ENCODE measurements at regions not wholly inside any gene's neighbourhood (a gene's known extent, or its start where the extent isn't known, plus 50 kb on each side); places are given as distances from the start of the nearest gene placed in this dataset.

DNA sequence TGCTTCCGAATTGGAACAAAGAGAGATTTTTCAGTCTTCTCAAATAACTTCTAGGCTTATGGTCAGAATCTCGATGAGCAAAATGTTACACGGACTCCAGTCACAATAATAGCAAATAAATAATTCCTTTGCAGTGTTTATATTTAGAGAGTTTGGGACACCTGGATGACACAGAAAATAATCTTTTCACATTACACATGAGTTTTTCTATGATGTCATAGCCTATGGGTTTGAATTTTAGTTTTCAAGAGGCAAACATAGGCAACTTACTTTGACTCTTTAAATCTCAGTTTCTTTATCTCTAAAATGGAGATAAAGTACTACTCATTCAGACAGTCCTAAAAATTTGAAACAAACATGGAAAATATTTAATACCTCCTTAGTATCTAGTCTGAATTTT, 372.0 kb downstream of the HAPSTR1 start:
- WGBS, 2 donors: 73 to 81% methylated on average over 3 of the region's 3 CpGs
- intact Hi-C loops (cut with DNase I): no loop called here
- H3K4me3 ChIP-seq (replicated peaks in 1 of 3): no peak overlapping the region
- no peaks in the 10 kb centered on the region for H3K27me3 ChIP-seq
- TF ChIP-seq POLR2A (IDR thresholded peaks at IDR 0.05): no peak
- TF ChIP-seq CTCF (IDR thresholded peaks at IDR 0.05): no peak
- no peaks in the 10 kb centered on the region for H3K9me3 ChIP-seq
- DNase-seq: no peak
- H3K4me1 ChIP-seq: peaks cover 0 to 7% of the 10 kb centered on the region in 2 donors
- H3K27ac ChIP-seq: no peak overlapping the region
- no peaks in the 10 kb centered on the region for H3K36me3 ChIP-seq

DNA sequence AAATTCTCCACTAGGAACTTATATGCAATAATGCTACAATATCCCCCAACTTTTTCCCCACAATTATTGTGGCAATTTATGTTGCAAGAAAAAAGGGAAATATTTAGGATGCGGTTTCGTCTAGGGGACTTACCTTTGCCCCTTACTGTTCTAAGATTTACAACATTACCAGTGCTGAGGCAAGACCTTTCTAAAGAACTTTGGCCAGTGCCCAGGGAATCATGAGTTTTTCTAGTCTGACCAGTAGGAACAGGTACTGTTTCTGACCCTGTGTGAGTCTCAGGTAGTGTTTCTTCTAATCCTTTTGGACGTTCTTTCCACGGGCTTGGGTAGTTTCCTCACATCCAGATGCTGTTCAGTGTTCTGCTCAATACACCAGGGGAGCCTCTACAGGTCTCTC, 373.7 kb downstream of the HAPSTR1 start:
- no peak overlapping the region for H3K4me3 ChIP-seq (replicated peaks in 1 of 3)

GRCh38 chr16:9469512-9469911, 378.1 kb downstream of the HAPSTR1 start:
- H3K9me3 ChIP-seq: no peaks in the 10 kb centered on the region
- H3K36me3 ChIP-seq: no peaks in the 10 kb centered on the region
- H3K4me3 ChIP-seq (replicated peaks in 1 of 3): no peak overlapping the region
- no peak for DNase-seq
- TF ChIP-seq CTCF (IDR thresholded peaks at IDR 0.05) (no peak), POLR2A (IDR thresholded peaks at IDR 0.05) (no peak)
- intact Hi-C loops (cut with DNase I): no loop called here
- H3K27ac ChIP-seq: no peak overlapping the region
- no peaks in the 10 kb centered on the region for H3K27me3 ChIP-seq
- no peaks in the 10 kb centered on the region for H3K4me1 ChIP-seq

More for the DNA sequence above, 373.7 kb downstream of the HAPSTR1 start:
- intact Hi-C loops (cut with DNase I): no loop called here
- Histone ChIP-seq H3K27me3 (no peaks in the 10 kb centered on the region), H3K27ac (no peak overlapping the region), H3K9me3 (no peaks in the 10 kb centered on the region), H3K4me1 (no peaks in the 10 kb centered on the region), H3K36me3 (no peaks in the 10 kb centered on the region)
- DNase-seq: peak; percentile 8 to 33
- TF ChIP-seq POLR2A (IDR thresholded peaks at IDR 0.05) (no peak), CTCF (IDR thresholded peaks at IDR 0.05) (no peak)
- WGBS, 2 donors: 57 to 62% methylated on average over 4 of the region's 4 CpGs

- Histone ChIP-seq H3K4me3 (replicated peaks in 1 of 3) (no peak overlapping the region), H3K27ac (no peak overlapping the region), H3K9me3 (no peaks in the 10 kb centered on the region), H3K4me1 (no peaks in the 10 kb centered on the region), H3K36me3 (no peaks in the 10 kb centered on the region), H3K27me3 (no peaks in the 10 kb centered on the region)
- intact Hi-C loops (cut with DNase I): no loop called here
- TF ChIP-seq POLR2A (IDR thresholded peaks at IDR 0.05) (no peak), CTCF (IDR thresholded peaks at IDR 0.05) (no peak)
- WGBS, 2 donors: 81 to 93% methylated on average over 3 of the region's 3 CpGs
- DNase-seq: no peak
Measured at GRCh38 chr16:9476744-9477143, 385.3 kb downstream of the HAPSTR1 start.

GRCh38 chr16:9479008-9479407, 387.6 kb downstream of the HAPSTR1 start:
- Histone ChIP-seq H3K36me3 (no peaks in the 10 kb centered on the region), H3K27ac (no peak overlapping the region), H3K27me3 (no peaks in the 10 kb centered on the region), H3K4me3 (replicated peaks in 1 of 3) (no peak overlapping the region), H3K9me3 (no peaks in the 10 kb centered on the region), H3K4me1 (no peaks in the 10 kb centered on the region)
- intact Hi-C loops (cut with DNase I): no loop called here
- TF ChIP-seq CTCF (IDR thresholded peaks at IDR 0.05) (peak in 1 of 6 experiments; percentile 19), POLR2A (IDR thresholded peaks at IDR 0.05) (no peak)
- no peak for DNase-seq
- WGBS, 2 donors: 71 to 73% methylated on average over 2 of the region's 2 CpGs

Measured in thyroid gland (tissue), 4 donors.